ENCODE measurements at regions not wholly inside any gene's neighbourhood (a gene's known extent, or its start where the extent isn't known, plus 50 kb on each side); places are given as distances from the start of the nearest gene placed in this dataset.

GRCh38 chr1:177710696-177711620 lies 258.9 kb downstream of the SEC16B start:
- intact Hi-C loops (cut with micrococcal nuclease): no loop called here
- no peak overlapping the region for H3K4me3 Mint-ChIP-seq
- POLR2A ChIA-PET: no interaction called here
- H3K9me3 Mint-ChIP-seq: no peaks in the 10 kb centered on the region
- no peaks in the 10 kb centered on the region for H3K36me3 Mint-ChIP-seq (ENCODE audit: low read depth)
- DNase-seq (no peak), ATAC-seq (no peak)
- CTCF ChIA-PET: no interaction called here
- H3K27ac Mint-ChIP-seq: no peak overlapping the region
- no peak for TF ChIP-seq CTCF (IDR thresholded peaks at IDR 0.05)
- H3K27me3 Mint-ChIP-seq: no peaks in the 10 kb centered on the region
- no peaks in the 10 kb centered on the region for H3K4me1 Mint-ChIP-seq (ENCODE audit: low read depth)

- H3K36me3 Mint-ChIP-seq (ENCODE audit: low read depth): no peaks in the 10 kb centered on the region
- no peak for TF ChIP-seq CTCF (IDR thresholded peaks at IDR 0.05)
- ATAC-seq (no peak), DNase-seq (no peak)
- ChIA-PET CTCF (no interaction called here), POLR2A (no interaction called here)
- H3K4me1 Mint-ChIP-seq (ENCODE audit: low read depth): no peaks in the 10 kb centered on the region
- H3K4me3 Mint-ChIP-seq: no peak overlapping the region
- H3K27ac Mint-ChIP-seq: no peak overlapping the region
- H3K9me3 Mint-ChIP-seq: no peaks in the 10 kb centered on the region
- H3K27me3 Mint-ChIP-seq: no peaks in the 10 kb centered on the region
- intact Hi-C loops (cut with micrococcal nuclease): no loop called here
Measured at GRCh38 chr1:177708406-177708805, 261.5 kb downstream of the SEC16B start.

- no peak overlapping the region for H3K27ac Mint-ChIP-seq
- intact Hi-C loops (cut with micrococcal nuclease): no loop called here
- no peak overlapping the region for H3K4me3 Mint-ChIP-seq
- POLR2A ChIA-PET: no interaction called here
- no peak for DNase-seq
- H3K4me1 Mint-ChIP-seq (ENCODE audit: low read depth): no peaks in the 10 kb centered on the region
- no peaks in the 10 kb centered on the region for H3K9me3 Mint-ChIP-seq
- TF ChIP-seq CTCF (IDR thresholded peaks at IDR 0.05): no peak
- no peak for ATAC-seq
- CTCF ChIA-PET: no interaction called here
- no peaks in the 10 kb centered on the region for H3K27me3 Mint-ChIP-seq
- H3K36me3 Mint-ChIP-seq (ENCODE audit: low read depth): no peaks in the 10 kb centered on the region
Measured at GRCh38 chr1:177706977-177707376, 262.9 kb downstream of the SEC16B start.

GRCh38 chr1:177705839-177706238 lies 264.0 kb downstream of the SEC16B start:
- DNase-seq (no peak), ATAC-seq (no peak)
- H3K36me3 Mint-ChIP-seq (ENCODE audit: low read depth): no peaks in the 10 kb centered on the region
- intact Hi-C loops (cut with micrococcal nuclease): no loop called here
- ChIA-PET POLR2A (no interaction called here), CTCF (no interaction called here)
- H3K4me1 Mint-ChIP-seq (ENCODE audit: low read depth): no peaks in the 10 kb centered on the region
- TF ChIP-seq CTCF (IDR thresholded peaks at IDR 0.05): no peak
- H3K4me3 Mint-ChIP-seq: no peak overlapping the region
- no peaks in the 10 kb centered on the region for H3K27me3 Mint-ChIP-seq
- H3K27ac Mint-ChIP-seq: no peak overlapping the region
- no peaks in the 10 kb centered on the region for H3K9me3 Mint-ChIP-seq

GRCh38 chr1:177703888-177704446 lies 265.9 kb downstream of the SEC16B start:
- no peak for ATAC-seq
- ChIA-PET POLR2A (no interaction called here), CTCF (no interaction called here)
- Mint-ChIP-seq H3K27ac (no peak overlapping the region), H3K36me3 (ENCODE audit: low read depth) (no peaks in the 10 kb centered on the region), H3K4me3 (no peak overlapping the region), H3K9me3 (no peaks in the 10 kb centered on the region), H3K4me1 (ENCODE audit: low read depth) (no peaks in the 10 kb centered on the region), H3K27me3 (no peaks in the 10 kb centered on the region)
- no peak for DNase-seq
- intact Hi-C loops (cut with micrococcal nuclease): no loop called here
- TF ChIP-seq CTCF (IDR thresholded peaks at IDR 0.05): no peak

All from activated CD8-positive, alpha-beta T cell treated with anti-CD3 and anti-CD28 coated beads for 36 hours (primary cell).